ENCODE measurements at regions not wholly inside any gene's neighbourhood (a gene's known extent, or its start where the extent isn't known, plus 50 kb on each side); places are given as distances from the start of the nearest gene placed in this dataset.

- DNase-seq (ENCODE audit: low read depth in 2 of 2), result no peak
Observed at GRCh38 chr3:177735431-177735830, 538.1 kb upstream of the TBL1XR1 start.

GRCh38 chr3:177739461-177739860 is 542.2 kb upstream of the TBL1XR1 start:
- DNase-seq (ENCODE audit: low read depth in 2 of 2), result no peak

DNA sequence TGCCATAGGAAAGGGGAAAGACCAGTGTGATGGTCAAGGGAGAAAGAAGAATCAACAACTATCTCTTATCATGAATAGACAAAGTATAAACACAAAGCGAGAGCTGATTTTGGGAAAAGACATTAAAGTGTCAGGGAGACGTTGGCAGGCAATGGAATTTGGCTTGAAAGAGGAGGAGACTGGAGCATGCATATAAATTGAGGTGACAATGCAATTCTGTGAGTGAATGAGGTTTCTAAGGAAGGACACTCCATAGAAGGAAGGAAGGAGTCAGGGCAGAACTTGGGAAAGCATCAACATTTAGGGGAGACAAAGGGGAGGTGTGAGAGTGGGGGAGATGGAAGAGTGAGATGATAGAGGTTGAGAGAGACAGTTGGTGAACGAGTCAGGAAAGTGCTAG is 543.0 kb upstream of the TBL1XR1 start:
- no peak for DNase-seq (ENCODE audit: low read depth in 2 of 2)

GRCh38 chr3:177742273-177742672 is 545.0 kb upstream of the TBL1XR1 start:
- no peak for DNase-seq (ENCODE audit: low read depth in 2 of 2)

- DNase-seq (ENCODE audit: low read depth in 2 of 2), result no peak
Observed at GRCh38 chr3:177743173-177743890, 546.0 kb upstream of the TBL1XR1 start.

GRCh38 chr3:177744873-177745606 is 547.8 kb upstream of the TBL1XR1 start:
- no peak for DNase-seq (ENCODE audit: low read depth in 2 of 2)

- DNase-seq (ENCODE audit: low read depth in 2 of 2), result no peak
Observed at GRCh38 chr3:177745607-177746005, 548.3 kb upstream of the TBL1XR1 start.

- DNase-seq (ENCODE audit: low read depth in 2 of 2), result no peak
Observed at GRCh38 chr3:177746337-177746933, 549.2 kb upstream of the TBL1XR1 start.

DNA sequence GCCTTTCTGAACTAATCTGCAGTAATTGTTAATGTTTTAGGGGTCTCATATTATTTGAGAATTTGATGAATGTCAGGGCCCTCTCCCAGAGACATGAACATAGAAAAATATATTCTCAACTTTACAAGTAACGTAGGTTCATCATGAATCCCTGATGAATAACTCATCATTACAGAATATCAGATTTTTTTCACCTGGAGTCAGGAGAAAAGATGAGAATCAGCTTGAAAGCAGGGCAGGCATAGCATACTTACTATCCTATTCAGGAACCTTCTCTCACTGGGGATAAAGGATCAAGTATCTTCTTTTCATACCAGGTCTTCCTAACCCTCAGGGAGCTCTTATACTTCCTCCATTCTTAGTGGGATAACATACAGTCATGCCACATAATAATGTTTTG is 552.6 kb upstream of the TBL1XR1 start:
- no peak for DNase-seq (ENCODE audit: low read depth in 2 of 2)

DNA sequence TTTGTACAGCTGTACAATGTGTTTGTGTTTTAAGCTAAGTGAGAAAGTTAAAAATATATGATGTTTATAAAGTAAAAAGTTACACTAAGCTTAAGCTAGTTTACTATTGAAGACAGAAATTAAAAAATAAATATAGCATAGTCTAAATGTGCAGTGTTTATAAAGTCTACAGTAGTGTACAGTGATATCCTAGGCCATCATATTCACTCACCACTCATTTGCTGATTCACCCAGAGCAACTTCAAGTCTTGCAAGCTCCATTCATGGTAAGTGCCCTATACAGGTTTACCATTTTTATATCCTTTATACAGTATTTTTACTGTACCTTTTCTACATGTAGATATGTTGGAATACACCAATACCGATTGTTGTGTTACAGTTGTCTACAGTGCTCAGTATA is 553.2 kb upstream of the TBL1XR1 start:
- DNase-seq (ENCODE audit: low read depth in 2 of 2), result no peak

GRCh38 chr3:177751770-177752169 is 554.5 kb upstream of the TBL1XR1 start:
- no peak for DNase-seq (ENCODE audit: low read depth in 2 of 2)

GRCh38 chr3:177752831-177753230 is 555.5 kb upstream of the TBL1XR1 start:
- DNase-seq (ENCODE audit: low read depth in 2 of 2), result no peak

DNA sequence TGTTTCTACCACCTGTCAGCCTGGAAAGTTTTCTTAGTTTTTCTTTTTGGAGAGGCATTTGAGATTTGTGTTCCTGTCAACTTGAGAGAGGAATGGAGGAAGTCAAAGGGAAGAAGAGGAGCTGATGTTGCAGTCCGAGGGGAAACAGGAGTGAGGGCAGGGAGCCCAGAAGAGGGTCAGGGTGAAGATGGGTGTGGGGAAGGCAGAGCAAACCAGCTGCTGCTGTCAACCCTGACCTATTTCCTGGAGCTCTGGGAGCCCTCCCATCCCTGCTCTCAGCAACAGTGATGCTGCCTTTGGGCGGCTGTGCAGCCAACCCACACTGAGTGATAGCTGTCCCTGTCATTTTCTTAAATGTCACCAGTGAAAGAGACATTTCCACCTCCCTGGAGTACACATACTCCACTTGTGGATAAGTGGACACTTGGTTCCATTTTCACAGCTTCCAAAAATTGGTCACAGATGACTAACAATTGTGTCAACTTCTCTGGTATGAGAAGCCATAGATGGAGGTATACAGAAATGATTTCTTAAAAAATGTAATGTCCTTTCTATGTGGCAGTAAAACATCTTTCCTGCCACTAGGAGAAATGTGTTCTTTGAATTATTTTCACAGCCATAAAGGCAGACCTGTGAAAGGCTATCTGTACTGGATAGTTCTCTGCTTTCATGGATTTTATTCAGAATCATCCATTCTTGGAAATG is 556.3 kb upstream of the TBL1XR1 start:
- no peak for DNase-seq (ENCODE audit: low read depth in 2 of 2)

- no peak for DNase-seq (ENCODE audit: low read depth in 2 of 2)
Observed at GRCh38 chr3:177754508-177754921, 557.2 kb upstream of the TBL1XR1 start.

DNA sequence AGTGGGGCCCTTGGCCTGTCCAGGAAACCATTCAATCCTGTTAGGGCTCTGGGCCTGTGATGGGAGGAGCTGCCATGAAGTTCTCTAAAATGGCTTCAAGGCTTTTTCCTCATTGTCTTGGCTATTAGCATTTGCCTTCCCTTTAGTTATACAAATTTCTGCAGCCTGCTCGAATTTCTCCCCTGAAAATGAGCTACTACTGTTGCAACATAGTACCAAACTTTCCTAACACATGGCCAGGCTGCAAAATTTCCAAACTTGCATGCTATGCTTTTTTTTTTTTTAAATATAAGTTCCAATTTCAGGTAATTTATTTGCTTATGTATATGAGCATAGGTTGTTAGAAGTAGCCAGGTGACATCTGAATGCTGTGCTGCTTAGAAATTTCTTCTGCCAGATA is 560.8 kb upstream of the TBL1XR1 start:
- no peak for DNase-seq (ENCODE audit: low read depth in 2 of 2)

- no peak for DNase-seq (ENCODE audit: low read depth in 2 of 2)
Observed at GRCh38 chr3:177760803-177761202, 563.5 kb upstream of the TBL1XR1 start.

- no peak for DNase-seq (ENCODE audit: low read depth in 2 of 2)
Observed at GRCh38 chr3:177764377-177764912, 567.2 kb upstream of the TBL1XR1 start.

- DNase-seq (ENCODE audit: low read depth in 2 of 2), result no peak
Observed at GRCh38 chr3:177764933-177765332, 567.7 kb upstream of the TBL1XR1 start.

DNA sequence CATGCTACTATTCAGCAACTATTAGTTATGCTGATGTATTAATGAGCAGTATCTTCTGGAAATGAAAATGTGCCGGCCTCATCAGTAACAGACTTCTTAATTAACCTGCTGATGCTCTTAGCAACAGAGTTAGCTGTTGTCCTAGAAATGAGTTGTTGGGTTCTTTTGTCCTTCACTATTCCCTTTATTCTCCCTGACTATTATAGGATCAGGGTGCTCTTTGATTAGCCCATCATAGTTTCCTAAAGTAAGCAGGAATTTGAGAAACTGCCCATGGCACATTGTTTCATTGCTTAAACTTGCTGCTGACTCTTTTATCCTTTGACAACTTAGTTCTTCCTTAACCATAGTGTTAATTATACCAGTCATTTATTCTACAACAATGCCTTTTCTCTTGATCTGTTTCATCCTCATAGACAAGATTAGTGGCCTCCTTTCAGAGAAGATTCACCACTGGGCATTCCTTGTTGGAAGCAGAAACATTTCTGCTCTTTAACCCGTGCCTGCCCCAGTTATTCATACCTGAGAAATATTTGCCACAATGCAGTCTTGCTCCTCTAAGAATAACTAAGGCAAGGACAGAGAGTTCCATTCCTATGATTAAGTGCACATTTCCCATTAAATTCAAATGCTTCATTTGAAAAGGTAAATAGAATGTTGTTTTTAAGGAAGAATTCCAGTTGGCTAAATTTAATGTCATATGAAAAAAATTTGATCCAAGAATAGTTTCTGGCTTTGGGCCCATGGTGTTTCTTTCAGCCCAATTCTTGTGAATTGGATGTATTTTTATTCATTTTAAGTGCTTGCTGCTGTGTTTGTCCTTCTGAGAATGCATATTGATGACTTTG is 573.3 kb upstream of the TBL1XR1 start:
- DNase-seq (ENCODE audit: low read depth in 2 of 2), result no peak

- no peak for DNase-seq (ENCODE audit: low read depth in 2 of 2)
Observed at GRCh38 chr3:177771780-177772179, 574.5 kb upstream of the TBL1XR1 start.

GRCh38 chr3:177772908-177773557 is 575.8 kb upstream of the TBL1XR1 start:
- DNase-seq (ENCODE audit: low read depth in 2 of 2), result no peak

Measured in stimulated activated CD4-positive, alpha-beta T cell treated with anti-CD3 and anti-CD28 coated beads, Interleukin-12 subunit alpha, Interleukin-12 subunit beta, amount 100 ng/mL, for 24 hours (primary cell).